Stomach (tissue), 4 donors: ENCODE measurements at regions not wholly inside any gene's neighbourhood (a gene's known extent, or its start where the extent isn't known, plus 50 kb on each side); places are given as distances from the start of the nearest gene placed in this dataset.
"Not testable (repeated sequence)": the region's sequence is repeated elsewhere in the genome, so short reads cannot be mapped to it uniquely, and the experiment has no call there.

ENCODE experiments used
- EP300 ChIP-seq: sonication (generic); formaldehyde crosslinking; IDR thresholded peaks from one replicate; pipeline ENCODE4 v1.6.1; 2017; ENCODE audit warnings: antibody characterized with exemption
- POLR2A ChIP-seq, 4 donors: fragments of 450-650 bp; IDR thresholded peaks; one replicate each; pipeline ENCODE4 v1.6.1; 2016; ENCODE audit warnings: antibody characterized with exemption in 4 of 4, control low read depth in 2 of 4, mild to moderate bottlenecking in 1 of 4, moderate library complexity in 1 of 4
- POLR2AphosphoS5 ChIP-seq, 3 donors: sonication (generic); formaldehyde crosslinking; IDR thresholded peaks; one replicate each; pipeline ENCODE4 v1.6.1; 2016; ENCODE audit warnings: antibody characterized with exemption in 3 of 3
- TF ChIP-seq, protein P1 (sequence below), 7 experiments: fragments of 450-650 bp in 4 of 7; fragments of 200-600 bp in 3 of 7; sonication (generic) in 3 of 7; IDR thresholded peaks; one replicate each; pipeline ENCODE4 v1.5.1; 2016 to 2019; ENCODE audit warnings: antibody characterized with exemption in 7 of 7, control low read depth in 2 of 7, mild to moderate bottlenecking in 1 of 7

DNA sequence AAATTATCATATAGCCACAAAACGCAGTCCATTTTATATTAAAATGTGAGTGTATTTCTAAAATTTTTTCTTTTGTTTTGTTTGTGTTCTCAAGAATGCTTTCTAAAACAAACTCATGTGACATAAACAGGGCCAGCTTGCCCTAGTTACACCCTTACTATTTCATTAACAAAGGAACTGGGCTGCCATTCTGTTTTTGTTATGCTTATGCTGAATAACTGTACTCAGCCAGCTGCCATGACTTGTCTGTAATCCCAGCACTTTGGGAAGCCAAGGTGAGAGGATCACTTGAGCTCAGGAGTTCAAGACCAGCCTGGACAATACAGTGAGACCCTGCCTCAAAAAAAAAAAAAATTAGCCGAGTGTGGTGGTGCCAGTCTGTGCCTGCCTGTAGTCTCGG, 66.0 kb upstream of the TMED7 start:
- TF ChIP-seq, protein P1, sequence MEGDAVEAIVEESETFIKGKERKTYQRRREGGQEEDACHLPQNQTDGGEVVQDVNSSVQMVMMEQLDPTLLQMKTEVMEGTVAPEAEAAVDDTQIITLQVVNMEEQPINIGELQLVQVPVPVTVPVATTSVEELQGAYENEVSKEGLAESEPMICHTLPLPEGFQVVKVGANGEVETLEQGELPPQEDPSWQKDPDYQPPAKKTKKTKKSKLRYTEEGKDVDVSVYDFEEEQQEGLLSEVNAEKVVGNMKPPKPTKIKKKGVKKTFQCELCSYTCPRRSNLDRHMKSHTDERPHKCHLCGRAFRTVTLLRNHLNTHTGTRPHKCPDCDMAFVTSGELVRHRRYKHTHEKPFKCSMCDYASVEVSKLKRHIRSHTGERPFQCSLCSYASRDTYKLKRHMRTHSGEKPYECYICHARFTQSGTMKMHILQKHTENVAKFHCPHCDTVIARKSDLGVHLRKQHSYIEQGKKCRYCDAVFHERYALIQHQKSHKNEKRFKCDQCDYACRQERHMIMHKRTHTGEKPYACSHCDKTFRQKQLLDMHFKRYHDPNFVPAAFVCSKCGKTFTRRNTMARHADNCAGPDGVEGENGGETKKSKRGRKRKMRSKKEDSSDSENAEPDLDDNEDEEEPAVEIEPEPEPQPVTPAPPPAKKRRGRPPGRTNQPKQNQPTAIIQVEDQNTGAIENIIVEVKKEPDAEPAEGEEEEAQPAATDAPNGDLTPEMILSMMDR (IDR thresholded peaks at IDR 0.05) = not testable (repeated sequence)
- not testable (repeated sequence) for TF ChIP-seq POLR2A (IDR thresholded peaks at IDR 0.05); EP300; POLR2AphosphoS5 (IDR thresholded peaks at IDR 0.05)
